ENCODE measurements at regions not wholly inside any gene's neighbourhood (a gene's known extent, or its start where the extent isn't known, plus 50 kb on each side); places are given as distances from the start of the nearest gene placed in this dataset.

- TF ChIP-seq, protein P1, sequence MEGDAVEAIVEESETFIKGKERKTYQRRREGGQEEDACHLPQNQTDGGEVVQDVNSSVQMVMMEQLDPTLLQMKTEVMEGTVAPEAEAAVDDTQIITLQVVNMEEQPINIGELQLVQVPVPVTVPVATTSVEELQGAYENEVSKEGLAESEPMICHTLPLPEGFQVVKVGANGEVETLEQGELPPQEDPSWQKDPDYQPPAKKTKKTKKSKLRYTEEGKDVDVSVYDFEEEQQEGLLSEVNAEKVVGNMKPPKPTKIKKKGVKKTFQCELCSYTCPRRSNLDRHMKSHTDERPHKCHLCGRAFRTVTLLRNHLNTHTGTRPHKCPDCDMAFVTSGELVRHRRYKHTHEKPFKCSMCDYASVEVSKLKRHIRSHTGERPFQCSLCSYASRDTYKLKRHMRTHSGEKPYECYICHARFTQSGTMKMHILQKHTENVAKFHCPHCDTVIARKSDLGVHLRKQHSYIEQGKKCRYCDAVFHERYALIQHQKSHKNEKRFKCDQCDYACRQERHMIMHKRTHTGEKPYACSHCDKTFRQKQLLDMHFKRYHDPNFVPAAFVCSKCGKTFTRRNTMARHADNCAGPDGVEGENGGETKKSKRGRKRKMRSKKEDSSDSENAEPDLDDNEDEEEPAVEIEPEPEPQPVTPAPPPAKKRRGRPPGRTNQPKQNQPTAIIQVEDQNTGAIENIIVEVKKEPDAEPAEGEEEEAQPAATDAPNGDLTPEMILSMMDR (conservative IDR thresholded peaks at IDR 0.05) = no peak
- TF ChIP-seq EZH2 (IDR thresholded peaks at IDR 0.05; ENCODE audit: low read depth) = no peak
Measured at GRCh38 chr17:71963791-71964190, 157.0 kb upstream of the SOX9 start.

Measured in PC-9 (cell line).